ENCODE measurements at regions not wholly inside any gene's neighbourhood (a gene's known extent, or its start where the extent isn't known, plus 50 kb on each side); places are given as distances from the start of the nearest gene placed in this dataset.
"Not testable (repeated sequence)": the region's sequence is repeated elsewhere in the genome, so short reads cannot be mapped to it uniquely, and the experiment has no call there.

DNA sequence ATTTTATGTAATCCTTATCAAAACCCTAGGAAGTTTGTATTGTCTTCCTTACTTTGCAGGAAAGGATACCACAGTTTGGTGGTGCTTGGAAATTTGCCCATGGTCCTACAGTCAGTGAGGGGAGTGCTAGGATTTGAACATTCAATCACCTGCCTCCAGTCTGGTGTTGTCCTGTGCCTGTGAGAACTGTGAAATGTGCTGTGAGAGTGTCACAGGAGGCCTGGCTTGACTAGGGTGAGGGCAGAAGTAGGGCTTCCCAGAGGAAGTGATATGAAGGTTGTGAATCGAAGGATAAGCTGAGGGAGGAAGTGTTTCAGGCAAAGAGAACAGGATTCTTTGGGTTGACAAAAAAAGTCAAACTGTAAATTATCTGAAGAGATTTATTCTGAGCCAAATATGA, 424.4 kb downstream of the TMEM135 start:
- DNase-seq (ENCODE audit: low spot score): no peak

DNA sequence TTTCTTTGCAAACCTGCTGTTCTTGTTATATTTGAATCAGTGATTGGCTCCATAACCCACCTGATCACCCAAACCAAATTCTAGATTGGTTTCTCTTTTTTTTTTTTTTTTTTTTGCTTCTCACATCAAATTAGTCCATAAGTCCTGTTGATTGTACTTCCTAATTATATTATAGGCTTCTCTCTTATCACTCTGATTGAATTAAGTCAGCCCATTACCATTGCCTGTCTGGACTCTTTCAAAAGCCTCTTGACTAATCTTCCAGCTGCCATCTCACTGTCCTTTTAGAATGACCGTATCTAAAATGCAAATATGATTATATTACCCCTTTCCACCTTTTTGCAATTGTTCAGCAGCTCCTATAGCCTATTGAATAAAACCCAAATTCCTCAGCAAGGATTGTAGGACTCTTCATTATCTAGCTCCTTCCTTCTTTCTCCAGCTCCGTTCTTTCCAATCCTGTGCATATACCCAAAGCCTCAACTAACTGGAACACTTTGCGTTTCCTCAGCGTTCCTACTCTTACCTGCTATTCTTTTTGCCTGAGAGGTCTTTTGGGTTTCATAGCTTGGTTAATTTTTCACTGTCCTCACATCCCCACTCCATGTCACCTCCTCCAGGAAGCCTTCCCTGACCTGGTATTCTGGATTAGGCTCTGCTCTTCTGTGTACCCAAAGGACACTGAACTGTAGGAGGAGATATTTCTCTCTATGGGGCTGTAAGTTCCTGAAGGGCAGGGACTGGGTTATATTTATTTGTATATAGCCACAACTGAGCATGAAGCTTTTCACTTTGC, 423.3 kb downstream of the TMEM135 start:
- no peak for DNase-seq (ENCODE audit: low spot score)

DNA sequence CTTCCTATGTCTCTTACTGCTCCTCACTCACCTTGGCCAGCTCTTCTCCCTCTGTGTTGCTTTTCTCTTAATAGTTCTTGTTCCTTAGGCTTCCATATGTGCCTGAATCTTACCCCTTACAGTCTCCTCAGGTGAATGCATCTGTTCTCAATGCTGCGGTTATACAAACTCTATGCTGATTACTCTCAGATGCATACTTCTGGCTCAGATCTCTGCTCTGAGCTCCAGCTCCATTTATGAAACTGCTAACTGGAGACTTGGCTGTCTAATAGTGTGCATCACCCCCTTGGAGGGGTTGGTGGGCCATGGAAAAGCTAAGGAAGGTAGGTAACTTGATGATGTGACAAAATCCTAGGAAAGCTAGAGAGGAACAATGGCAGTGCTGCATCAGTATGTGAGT, 422.5 kb downstream of the TMEM135 start:
- no peak for DNase-seq (ENCODE audit: low spot score)

DNA sequence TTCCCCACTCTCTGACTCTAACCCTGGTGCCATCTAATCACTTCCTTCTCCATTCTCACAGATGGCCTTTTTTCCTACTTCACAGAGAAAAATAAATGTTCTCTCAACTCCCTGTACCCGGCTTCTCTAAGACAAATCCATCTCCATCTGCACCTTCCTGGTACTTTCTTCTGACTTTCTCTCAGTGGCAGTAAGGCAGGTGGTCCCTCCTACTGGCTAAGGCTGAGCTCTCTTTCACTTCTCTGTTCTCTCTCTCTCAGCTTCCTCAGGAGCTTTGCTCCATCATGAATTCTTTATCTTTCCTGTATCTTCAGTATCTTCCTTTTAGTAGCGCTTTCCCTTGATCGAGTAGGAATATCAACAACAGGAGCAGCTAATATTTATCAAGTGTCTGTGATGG, 421.6 kb downstream of the TMEM135 start:
- DNase-seq (ENCODE audit: low spot score): no peak

DNA sequence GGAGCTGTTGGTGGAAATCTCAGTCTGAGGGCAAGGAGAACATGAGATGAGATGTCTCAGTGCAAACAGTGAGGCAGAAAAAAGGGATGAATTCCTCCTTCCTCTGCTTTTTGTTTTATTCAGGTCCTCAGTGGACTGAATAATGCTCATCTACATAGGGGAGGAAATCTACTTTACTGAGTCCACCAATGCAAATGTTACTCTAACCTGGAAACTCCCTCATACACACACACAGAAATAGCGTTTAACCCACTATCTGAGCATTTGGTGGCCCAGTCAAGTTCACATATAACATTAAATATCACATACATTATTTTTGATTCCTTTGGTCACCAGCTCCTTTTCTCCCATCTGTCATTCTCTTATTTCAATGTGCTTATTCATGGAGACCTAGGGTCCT, 418.8 kb downstream of the TMEM135 start:
- DNase-seq (ENCODE audit: low spot score): no peak

DNA sequence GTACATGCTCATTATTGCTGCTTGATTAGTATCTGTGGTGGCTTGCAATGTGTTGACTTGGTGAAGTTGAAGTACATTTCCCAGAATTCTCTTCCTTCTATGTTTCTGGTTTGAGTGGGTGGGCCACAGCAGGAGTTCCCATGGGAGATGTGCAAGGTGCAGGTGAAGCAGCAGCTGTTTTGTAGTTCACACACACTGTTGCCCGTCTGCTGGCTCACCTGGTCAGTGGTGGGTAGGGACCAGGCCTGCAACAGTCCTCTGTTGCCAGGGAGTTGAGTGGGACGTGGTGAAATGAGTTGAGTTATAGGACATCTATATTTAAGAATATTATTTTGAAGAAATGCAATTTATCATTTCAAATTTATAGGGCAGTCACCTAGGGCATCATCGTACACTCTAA, 417.4 kb downstream of the TMEM135 start:
- DNase-seq (ENCODE audit: low spot score): no peak

DNA sequence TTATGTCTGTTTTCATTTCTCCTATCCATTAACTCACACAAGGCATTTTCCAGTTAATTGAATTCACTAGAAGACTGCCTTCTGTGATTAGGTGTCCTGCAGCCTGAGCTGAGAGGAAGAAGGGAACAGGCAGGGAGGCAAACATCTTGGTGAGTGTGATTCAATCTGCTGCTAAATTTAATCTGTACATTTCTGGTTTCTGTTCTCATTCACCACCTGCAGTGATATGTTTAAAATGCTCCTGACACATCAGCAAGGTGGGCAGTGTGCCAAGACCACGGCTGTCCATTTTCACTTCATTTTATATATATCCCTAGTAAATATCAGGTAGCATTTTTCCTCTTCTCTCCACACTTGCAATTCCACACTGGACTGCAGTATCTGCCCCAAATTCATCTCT, 416.5 kb downstream of the TMEM135 start:
- DNase-seq (ENCODE audit: low spot score): no peak

DNA sequence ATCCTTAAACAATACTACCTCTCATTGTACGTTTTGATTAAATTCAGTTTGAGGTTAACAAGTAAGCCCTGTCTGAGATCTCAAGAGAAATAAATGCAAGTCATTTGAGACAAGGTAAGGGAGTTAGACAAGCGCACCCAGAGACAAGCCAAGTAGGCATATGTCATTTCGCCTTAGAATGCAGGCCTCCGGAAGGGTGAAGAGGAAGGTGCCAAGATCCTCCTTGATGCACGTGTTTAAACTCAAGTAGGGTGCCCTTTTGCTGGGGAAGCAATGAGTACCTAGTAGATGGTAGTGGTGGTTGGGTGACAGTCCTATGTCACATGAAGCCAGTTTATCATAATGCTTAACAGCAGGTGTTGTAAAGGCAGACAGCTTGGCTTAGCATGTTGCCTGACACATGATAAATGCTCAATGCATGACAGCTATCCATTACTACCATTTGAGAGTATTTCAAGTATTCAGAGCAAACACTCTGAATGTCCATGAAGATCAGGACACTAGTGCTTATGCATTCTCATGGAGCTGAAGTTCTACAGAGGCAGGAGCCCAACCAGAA, 415.9 kb downstream of the TMEM135 start:
- DNase-seq (ENCODE audit: low spot score): no peak

DNA sequence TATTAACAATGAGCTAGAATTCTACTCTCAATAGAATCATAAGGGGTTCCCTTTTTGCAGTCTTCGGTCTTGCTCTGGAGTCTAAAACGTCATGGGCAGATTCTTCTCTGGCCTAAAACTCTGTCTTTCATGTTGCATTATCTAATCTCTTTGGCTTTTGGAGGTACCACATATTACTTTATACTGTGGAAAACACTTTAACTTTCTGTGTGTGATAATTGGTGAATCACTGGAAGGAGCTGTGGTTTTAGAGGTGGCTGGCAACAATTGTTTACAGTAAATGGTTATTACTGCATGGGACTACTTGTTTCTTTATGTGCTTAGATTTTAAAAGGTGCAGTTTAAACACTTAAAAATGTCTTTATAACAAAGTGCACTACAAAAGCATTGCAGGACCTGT, 414.3 kb downstream of the TMEM135 start:
- DNase-seq (ENCODE audit: low spot score): not testable (repeated sequence)

DNA sequence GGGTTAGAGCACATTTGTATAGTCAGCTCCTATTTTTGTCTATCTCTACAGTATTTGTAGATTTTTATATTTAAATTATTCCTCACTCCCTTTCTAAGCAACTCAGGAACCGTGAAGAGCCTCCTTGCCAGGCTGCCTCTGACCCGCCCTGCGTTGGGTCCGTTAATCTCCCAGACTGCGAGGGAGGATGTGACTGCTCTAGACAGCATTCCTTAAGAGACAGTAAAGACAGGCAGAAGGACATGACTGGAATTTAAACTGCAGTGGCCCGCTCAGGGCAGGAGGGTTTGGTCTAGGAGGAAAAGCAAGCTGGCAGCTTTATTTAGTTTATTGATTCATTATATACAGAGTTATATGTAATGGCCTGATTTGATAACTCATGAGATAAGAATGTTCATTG, 413.7 kb downstream of the TMEM135 start:
- DNase-seq (ENCODE audit: low spot score): no peak

DNA sequence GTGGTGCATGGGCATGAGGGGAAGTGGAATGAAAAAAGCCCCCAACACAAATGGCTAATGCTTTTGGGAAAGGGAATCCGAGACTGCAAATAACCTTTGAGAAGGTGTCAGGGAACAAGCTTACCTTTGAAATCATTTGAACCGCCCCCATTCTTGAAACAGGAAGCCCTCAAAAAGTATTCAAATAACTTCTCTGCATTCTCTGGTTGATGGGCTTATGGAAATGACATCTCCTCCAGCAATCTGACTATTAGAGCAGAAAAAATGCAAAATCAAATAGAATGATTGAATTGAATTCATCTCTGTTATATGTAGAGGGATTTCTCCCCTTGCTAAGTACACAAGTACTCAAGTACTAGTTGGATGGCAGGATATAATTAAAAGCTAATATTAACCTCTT, 409.9 kb downstream of the TMEM135 start:
- no peak for DNase-seq (ENCODE audit: low spot score)

DNA sequence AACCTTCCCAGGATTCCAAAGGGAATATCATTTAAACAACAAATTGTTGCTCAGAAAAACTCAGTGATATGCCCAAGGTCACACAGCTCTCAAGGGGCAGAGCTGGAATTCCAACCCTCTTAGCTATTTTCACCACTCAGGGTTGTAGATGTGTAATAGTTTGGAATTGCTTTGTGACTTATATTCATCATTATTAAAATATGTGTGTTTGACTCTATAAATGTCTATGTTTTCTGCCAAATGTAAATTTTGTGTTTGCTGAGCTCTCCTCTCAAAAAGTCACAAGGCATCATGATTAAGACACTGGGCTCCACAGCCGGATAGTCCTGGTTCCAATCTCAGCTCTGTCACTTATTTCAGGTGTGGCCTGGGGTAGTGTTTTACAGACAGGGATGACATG, 407.3 kb downstream of the TMEM135 start:
- peak; percentile 64 for DNase-seq (ENCODE audit: low spot score)

DNA sequence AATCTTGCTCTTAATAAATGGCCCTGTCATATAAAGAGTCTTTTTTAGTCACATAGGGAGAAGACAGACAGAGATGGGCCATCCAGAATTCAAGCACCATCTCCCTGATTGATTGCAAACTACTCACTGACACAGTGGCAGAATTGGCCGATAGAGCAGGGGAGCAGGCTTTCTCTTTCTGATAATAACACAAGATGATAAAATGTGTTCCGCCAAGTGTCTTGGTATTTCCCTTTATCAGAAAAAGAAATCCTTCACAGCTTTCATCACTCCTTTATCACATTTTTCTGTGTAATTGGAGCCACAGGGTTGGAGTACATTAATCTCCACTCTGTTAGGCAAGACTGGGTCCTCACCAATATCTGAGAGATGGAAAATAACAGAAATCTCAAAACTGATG, 406.0 kb downstream of the TMEM135 start:
- no peak for DNase-seq (ENCODE audit: low spot score)

DNA sequence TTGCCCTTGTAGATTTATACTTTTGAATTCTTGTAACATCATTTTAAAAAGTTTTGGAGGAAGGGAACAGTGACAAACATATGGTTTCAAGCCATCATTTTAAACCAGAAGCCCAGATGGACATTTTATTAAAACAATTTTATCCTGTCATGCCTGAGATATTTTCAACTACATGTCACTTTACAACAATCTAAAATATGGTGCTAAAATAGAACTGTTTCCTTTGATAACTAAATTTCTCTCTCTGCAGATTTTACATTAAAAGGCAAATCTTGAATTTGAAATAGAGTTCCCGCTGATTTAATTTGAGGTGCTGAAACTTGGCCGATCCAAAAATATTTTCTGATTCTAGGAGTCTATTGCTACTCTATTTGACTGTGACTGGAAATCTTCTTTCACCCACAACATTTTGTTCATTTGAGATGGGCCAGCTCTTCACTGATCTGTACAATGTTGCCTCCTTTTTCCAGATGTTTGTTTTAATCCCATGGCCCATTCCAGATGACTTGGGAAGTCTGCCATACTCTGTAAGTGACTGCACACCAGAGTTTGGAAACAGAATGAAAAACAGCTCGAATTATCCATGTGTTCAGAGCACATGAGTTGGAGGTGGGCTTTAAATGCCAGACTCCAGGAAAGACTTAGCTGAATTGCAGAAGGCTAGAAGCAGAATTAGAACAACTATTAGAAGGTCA, 402.5 kb downstream of the TMEM135 start:
- DNase-seq (ENCODE audit: low spot score): no peak

DNA sequence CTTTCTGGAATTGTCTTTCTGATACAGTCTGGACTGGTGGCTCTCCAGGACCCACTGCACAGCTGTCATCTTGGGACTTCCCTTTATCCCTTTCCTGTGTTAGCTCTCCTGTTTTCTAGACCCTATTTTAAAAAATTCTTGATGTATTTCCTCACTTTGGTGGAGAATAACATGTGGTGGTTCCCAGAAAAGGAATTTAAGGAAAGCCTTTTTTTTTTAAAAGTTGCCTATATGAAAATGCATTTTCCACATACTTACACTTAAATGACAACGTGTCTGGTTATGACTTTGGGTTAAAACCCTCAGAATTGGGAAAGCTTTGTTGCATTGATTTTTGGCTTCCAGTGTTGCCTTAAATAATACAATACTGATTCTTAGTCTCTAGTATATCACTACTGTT, 400.7 kb downstream of the TMEM135 start:
- no peak for DNase-seq (ENCODE audit: low spot score)

DNA sequence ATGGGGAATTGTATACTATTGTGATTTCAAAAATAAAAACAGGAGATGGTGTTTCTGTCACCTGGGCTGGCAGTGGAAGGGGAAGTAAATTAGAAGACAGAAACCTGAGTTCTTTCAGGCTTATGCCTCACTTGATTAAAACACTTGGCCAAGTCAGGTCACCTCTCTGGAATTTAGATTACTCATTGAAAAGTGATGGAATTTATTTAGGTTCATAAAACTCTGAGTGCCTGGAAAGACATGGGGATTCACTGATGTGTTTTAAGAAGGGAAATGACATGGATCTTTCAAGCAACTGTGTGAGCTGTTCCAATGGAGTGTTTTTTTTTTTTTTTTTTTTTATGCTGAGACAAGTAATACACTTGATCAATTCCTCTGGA, 400.1 kb downstream of the TMEM135 start:
- peak; percentile 57 for DNase-seq (ENCODE audit: low spot score)

DNA sequence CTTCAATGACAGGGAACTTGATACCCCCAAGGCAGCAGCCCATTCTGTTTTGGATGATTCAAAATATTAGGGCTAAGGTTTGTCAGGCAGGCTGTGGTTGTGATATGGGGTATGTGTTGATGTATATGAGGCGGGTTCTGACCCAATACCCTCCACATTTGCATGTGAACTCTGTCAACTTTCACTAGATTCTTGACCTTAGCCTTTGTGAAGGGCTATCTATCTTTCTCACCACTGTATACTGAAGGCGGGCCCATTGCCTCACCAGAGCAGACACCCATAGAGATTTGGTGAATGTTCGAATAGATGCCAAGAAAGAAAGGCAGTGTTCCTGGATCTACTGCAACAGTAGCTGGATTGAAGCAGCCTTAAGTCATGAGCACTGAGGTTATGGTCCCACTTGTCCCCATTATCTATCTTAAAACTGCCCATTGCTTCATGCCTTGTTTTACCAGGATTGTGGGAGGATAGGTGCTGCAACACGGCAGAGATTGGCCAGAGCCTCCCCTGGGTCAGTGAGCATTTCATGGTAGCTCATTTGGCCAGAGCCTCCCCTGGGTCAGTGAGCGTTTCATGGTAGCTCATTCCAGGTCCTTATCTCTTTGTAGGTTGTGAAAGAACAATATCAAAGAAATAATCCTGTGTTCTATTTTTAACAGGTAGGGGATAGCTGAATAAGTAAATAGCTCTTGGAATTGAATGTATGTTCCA, 399.6 kb downstream of the TMEM135 start:
- DNase-seq (ENCODE audit: low spot score): no peak

DNA sequence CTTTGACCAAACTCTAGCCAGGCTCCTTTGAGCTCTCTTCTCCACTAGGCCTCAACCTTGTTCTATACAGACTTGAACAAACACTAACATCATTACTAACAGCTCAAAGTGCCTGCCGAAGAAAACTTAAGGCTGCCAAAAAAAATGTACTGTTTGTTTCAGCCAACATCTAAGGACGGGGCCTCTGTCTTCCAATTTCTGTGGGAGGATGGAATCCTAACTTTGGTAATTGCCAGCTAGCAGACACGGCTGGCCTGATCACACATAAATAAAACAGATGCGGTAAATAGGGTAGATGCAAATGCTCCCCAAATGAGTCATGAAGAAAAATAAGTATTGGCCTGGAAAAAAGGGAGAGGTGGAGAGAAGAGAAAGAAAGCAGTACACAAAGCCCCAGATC, 394.3 kb downstream of the TMEM135 start:
- DNase-seq (ENCODE audit: low spot score): peak; percentile 79

DNA sequence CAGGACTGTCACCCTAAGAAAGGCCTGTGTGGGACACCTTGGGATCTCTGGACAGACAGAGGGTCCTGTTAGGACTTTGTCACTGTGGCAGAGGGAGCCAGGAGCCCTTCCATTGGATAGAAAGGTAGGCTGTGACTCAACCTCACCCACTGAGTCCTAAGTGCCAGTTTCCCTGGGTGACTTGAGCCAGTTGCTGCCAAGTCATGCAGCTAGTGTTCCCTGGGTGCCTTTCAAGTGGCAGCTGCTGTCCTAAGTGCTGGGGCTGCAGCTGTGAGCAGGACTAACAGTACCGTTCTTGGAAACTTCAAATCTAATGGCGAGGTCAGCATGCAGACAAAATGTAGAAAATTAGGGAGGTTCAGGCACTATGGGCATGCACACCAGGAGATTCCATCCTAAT, 393.7 kb downstream of the TMEM135 start:
- DNase-seq (ENCODE audit: low spot score): no peak

DNA sequence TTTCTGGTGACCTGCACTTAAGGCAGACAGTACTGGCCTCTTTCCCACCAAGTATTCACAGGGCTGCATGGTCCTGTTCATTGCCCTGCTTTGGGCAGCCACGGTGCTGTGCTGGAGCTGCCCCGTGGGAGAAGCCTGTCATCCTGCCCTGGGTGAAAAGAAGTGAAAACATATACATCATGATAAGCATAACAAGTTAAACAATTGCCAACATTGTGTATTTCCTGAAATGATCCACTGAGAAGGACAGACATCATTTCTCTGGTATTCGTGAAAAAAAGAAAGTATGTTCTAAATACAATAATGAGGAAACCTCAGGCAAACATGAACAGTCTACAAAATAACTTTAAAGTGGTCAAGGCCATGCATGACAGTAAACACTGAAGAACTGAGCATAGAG, 393.1 kb downstream of the TMEM135 start:
- no peak for DNase-seq (ENCODE audit: low spot score)

DNA sequence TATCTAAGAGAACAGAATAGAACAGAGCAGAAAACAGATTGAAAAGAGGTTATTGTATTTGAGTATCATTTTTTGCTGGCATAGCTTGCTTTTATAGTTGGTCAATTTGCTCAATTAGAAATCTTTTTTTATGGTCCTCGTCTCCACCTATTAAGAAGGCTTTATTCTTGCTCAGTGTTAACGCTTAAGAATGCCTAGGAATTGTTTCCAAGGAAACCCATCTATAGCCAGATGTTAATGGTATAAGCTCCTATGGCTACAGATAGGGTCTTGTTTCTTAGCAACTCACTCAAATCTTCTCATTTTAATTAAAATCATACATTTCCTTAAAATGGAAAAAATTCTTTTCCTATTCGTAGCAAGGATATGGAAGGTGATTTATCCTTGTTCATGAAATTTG, 392.3 kb downstream of the TMEM135 start:
- no peak for DNase-seq (ENCODE audit: low spot score)

DNA sequence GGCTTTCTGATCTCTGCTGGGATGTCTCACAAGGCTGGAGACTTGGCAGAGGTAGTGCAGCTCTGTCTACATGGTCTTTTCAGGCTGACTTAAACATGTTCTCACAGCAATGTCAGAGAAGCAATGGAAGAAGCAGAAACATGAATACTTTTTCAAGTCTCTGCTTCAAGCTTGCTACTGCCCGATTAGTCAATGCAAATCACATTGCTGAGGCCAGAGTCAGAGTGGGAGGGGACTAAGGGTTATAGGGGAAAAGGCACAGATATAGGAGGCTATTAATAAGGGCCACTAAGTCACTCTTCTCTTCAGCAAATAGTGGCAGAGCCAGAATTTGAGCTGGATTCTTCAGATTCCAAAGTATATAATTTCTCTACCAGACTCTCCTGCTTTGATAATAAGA, 390.5 kb downstream of the TMEM135 start:
- DNase-seq (ENCODE audit: low spot score): no peak

DNA sequence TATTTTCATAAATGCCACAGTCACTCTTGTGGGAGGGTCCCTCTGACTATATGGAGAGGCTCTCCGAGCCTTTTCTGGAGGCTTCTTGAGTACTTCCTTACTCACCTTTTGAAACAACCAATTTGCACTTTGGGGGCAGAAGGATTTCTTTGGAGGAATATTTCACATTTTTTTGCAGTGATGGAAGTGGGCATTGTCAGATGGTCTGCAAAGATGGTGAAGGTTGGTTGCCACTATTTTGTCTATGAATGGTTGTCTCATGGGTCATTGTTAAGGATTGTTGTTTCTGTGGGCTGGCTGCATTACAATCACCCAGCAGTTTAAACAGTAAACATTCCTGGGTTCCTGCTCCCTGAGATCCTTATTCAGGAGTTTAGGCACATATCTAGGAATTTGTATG, 388.2 kb downstream of the TMEM135 start:
- DNase-seq (ENCODE audit: low spot score): peak; percentile 71

Measured in AG08395 (cell line).